Epithelial cell of esophagus (primary cell): ENCODE measurements at regions not wholly inside any gene's neighbourhood (a gene's known extent, or its start where the extent isn't known, plus 50 kb on each side); places are given as distances from the start of the nearest gene placed in this dataset.

Experiments
- DNase-seq: peaks from one replicate; pipeline ENCODE4 v3.0.0; 2010; ENCODE audit warnings: low read depth
- H3K4me3 ChIP-seq: 2 replicates; pipeline ENCODE4 v1.5.1; 2011; ENCODE audit warnings: mild to moderate bottlenecking, low read length, control low read depth
- CTCF ChIP-seq: IDR thresholded peaks from 2 replicates; pipeline ENCODE4 v1.5.1; 2011; ENCODE audit warnings: low read depth, mild to moderate bottlenecking, low read length, control low read depth, inconsistent platforms; ENCODE audit not compliant: insufficient read depth; ENCODE audit errors: missing control alignments

GRCh38 chr5:136629125-136629792, 263.9 kb upstream of the TRPC7 start:
- H3K4me3 ChIP-seq, result no peak overlapping the region
- no peak for DNase-seq
- TF ChIP-seq CTCF, result no peak

- no peak for DNase-seq
- H3K4me3 ChIP-seq, result no peak overlapping the region
- TF ChIP-seq CTCF, result no peak
Observed at GRCh38 chr5:136626531-136626930, 261.2 kb upstream of the TRPC7 start.

- peak; percentile 43 for DNase-seq
- no peak for TF ChIP-seq CTCF
- no peak overlapping the region for H3K4me3 ChIP-seq
Observed at GRCh38 chr5:136622747-136623146, 257.4 kb upstream of the TRPC7 start.

- no peak overlapping the region for H3K4me3 ChIP-seq
- TF ChIP-seq CTCF, result no peak
- DNase-seq, result no peak
Observed at GRCh38 chr5:136621743-136622142, 256.4 kb upstream of the TRPC7 start.

- no peak overlapping the region for H3K4me3 ChIP-seq
- no peak for DNase-seq
- TF ChIP-seq CTCF, result no peak
Observed at GRCh38 chr5:136620621-136621020, 255.3 kb upstream of the TRPC7 start.

- TF ChIP-seq CTCF, result no peak
- DNase-seq, result peak; percentile 38
- no peak overlapping the region for H3K4me3 ChIP-seq
Observed at GRCh38 chr5:136620016-136620419, 254.7 kb upstream of the TRPC7 start.

GRCh38 chr5:136619556-136619955, 254.2 kb upstream of the TRPC7 start:
- DNase-seq, result no peak
- H3K4me3 ChIP-seq, result no peak overlapping the region
- TF ChIP-seq CTCF, result no peak
